Bone marrow (tissue), 2 donors: ENCODE measurements at regions not wholly inside any gene's neighbourhood (a gene's known extent, or its start where the extent isn't known, plus 50 kb on each side); places are given as distances from the start of the nearest gene placed in this dataset.

Experiments
- DNase-seq, 2 donors: peaks; one replicate each; lab custom pipeline; 2025; lab: John Stamatoyannopoulos, UW

DNA sequence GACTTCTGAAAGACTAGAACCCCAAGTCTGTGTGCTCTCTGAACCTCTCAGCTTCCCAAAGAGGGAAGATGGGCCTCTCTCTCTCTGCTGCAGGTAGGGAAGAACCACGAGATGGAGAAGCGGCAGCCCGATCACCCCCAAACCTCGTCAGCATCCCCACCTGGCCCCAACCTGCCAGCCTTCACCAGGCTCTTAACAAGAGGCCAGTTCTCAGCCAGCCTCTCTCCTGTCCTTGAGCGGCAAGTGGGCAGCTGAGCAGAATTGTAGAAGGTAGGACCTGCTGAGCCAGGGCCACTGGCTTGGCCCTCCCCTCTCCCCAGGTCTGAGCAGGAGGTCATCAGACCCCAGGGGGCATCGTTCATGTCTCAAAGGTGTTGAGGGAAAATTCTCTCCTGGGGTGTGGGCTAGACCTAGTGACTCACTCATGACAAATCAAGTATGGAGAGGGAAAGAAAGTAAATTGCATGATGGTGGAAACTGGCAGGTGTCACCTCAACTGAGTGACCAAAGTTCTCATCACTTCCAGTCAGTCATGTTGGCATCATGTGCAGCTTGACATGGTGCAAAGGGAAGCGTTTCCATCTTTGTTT, 92.0 kb upstream of the GPR26 start:
- DNase-seq = no peak

- DNase-seq = no peak
Observed at GRCh38 chr10:123575105-123575504, 91.0 kb upstream of the GPR26 start.

DNA sequence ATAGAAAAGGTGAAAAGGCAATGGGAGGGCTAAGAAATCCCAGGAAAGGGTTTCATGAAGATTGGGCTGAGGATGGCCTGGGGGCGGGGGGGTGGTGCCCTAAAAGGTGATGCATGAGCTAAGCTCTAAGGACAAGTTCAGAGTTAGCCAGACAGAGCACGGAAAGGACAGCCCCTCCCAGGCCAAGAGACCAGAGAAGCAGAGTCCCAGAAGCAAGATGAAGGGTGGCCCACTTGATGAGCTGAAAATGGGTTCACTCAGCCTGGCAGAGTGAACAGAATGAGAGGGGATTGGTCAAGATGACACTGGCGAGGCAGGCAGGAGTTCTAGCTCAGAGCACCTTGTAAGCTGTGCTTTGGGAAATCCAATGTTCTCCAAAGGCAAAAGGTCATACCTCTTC, 89.4 kb upstream of the GPR26 start:
- DNase-seq = no peak

DNA sequence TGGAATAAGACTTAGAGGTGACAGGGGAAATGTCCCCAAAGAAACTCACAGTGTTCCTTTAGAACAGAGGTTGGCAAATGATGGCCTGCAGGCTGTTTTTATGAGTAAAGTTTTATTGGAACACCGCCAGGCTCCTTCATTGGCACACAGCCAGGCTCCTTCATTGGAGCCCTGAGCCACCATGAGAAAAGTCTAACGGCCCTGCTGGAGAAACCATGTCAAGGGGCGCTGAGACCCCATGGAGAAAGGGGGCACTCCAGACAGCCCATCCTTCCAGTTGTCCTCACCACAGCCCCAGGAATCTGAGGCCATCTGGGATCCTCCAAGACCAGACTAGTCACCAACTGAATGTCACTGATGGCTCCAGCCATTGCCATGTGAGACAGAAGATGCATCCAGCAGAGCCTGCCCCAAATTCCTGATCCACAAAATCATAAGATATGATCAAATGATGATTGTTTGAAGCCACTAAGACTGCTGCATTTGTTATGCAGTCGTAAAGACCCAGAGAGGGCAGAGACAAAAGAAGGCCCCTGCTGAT, 88.2 kb upstream of the GPR26 start:
- no peak for DNase-seq

DNA sequence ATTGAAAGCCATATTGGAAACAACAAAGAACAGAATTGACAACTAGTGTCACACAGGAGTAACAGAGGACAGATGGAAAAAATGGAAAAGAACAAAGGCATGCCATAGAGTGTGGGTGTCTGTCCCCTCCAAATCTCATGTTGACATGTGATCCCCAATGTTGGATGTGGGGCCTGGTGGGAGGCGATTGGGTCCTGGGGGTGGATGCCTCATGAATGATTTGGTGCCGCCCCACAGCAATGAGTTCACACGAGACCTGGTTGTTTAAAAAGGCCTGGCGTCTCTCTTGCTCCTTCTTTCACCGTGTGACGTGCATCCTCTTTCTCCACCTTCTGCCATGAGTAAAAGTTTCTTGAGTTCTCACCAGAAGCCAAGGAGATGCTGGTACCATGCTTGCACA, 87.4 kb upstream of the GPR26 start:
- no peak for DNase-seq

GRCh38 chr10:123579675-123580074, 86.5 kb upstream of the GPR26 start:
- DNase-seq = no peak

DNA sequence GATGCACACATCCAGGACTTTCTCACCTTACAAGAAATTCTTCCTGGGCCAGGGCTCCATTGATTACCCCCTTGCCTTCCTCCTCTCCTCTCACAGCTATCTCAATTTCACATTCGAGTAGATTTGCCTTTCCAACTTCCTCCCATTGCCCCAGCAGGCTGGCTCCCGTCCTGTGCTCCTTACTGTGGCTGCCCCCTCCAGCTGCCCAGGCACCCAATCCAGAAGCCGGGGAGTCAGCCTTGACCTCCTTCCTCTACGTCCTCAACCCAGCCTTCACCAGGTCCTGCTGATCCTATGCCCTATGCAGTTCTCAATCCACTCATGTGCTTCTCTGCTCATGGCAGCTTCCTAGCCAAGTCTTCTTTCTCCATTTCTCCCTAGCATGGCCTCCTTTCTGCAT, 85.7 kb upstream of the GPR26 start:
- DNase-seq = no peak

GRCh38 chr10:123581656-123582055, 84.5 kb upstream of the GPR26 start:
- DNase-seq = no peak

GRCh38 chr10:123582084-123582989, 83.8 kb upstream of the GPR26 start:
- peak; percentile 11 to 31 for DNase-seq

GRCh38 chr10:123583639-123584418, 82.3 kb upstream of the GPR26 start:
- DNase-seq = peak in 1 of 2 donors; percentile 2

GRCh38 chr10:123584419-123584775, 81.8 kb upstream of the GPR26 start:
- no peak for DNase-seq

GRCh38 chr10:123585477-123586445, 80.4 kb upstream of the GPR26 start:
- DNase-seq = no peak

DNA sequence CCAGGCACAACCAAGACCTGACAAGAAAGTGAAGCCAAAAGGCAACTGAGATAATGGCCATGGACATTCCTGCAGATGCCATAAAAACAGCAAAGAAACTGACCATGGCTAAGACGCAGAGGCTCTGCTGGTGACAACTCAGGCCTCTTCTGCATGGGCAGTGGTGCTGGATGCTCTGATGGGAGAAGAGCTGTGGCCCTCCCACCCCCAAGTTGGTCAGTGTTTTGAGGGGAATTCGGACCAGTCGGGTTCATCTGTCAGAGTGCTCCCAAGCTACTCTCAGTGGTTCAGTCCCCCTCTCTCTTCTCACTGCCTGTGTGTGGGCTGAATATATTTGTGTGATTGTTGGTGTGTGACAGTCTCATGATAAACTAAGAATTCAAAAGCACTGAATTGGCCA, 79.0 kb upstream of the GPR26 start:
- DNase-seq = no peak

DNA sequence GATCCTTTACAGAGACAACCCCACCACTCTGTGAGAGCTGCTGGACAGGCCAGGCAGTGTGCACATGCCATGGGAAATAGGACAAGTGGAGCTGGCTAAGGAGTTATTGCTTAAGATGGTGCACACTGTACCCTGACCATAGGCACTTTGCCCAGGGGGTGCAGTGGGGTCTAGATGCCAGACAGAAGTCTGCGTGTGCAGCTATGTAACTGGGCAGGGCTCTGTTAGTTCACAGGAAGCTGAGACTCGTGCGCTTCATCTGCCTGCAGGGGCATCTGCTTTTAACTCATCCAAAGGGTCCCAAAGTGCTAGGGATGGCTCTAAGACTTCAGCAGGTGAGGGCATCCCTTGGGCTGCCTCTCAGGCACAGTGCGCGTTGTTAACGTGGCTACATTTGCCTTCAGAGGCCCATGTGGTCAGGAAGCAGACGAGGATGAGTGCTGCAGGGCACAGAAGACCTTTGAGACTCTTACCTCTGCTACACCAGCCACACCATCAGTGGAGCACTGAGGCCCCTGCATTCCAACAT, 77.7 kb upstream of the GPR26 start:
- no peak for DNase-seq

DNA sequence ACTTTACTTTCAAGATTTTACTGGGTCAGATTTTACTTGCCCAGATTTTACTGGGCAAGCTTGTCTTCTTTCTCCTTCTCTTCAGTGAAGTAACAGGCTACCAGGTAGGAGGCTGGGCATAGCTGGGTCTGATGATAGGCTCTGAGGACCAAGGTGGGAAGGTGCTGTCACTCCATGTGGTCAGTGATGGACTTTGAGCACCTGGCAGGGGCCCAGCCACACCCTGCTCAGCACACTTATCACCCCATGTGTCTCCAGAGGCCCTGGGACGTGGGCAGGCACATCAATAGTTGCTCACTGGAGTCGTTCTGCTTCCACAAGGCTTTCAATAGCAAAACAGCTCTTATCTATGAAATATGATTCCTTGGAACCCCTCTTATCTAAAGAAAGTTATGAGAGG, 70.5 kb upstream of the GPR26 start:
- no peak for DNase-seq

DNA sequence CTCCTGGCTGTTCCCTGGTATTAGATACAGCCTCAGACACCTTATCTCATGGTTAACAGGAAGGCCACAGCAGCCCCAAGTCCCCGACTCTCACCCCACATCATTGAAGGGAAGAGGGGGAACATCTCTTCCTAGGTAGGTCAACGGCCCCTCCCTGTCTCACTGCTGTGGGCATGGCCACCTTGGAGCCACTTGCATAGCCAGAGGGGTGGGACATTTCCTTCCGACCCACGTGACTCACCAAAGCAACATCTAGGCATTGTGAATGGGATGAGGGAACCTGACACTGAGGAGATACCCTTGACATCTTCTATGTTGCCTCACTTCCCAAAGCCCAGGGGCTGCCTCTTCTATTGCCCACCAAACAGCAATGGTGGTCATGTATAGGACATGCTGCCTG, 68.5 kb upstream of the GPR26 start:
- DNase-seq = no peak

DNA sequence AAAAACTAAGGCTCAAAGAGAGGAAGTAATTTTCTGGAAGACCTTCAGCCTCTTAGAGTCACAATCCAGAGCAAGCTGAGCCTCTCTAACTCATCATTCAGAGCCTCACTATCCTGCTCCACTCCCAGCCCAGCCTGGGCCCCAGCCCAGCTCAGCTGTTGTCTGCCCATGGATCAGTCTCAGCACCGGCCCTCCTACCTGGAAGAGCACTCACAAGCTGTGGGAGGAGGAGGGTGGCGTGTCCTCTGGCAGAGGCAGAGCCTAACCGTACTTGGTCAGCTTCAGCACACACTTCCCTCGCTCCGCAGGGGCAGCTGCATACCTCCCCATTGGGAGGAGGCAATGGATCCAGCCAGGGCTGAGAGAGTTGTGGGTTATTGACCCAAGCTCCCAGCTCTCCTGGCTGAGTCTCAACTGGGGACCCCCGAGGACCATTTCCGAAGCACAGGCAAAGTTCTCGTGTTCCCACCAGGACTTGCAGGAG, 66.7 kb upstream of the GPR26 start:
- no peak for DNase-seq

- DNase-seq = no peak
Observed at GRCh38 chr10:123600177-123600576, 66.0 kb upstream of the GPR26 start.

DNA sequence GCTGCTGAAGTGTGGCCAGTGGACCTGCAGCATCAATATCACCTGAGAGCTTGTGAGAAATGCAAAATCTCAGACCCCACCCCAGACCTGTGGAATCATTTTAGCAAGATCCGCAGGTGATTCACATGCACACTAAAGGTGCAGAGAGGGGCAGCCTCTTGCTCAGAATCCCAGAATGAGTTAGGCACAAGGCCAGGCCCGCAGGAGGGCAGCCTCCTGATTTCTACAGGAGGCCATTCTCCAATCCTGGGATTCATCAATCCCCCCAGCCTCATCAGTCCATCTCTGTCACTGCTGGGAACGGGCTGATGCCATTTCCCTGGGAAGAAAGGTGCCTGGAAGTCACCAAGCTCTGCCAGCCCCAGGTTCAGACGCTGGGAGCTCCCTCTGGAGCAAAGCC, 63.0 kb upstream of the GPR26 start:
- no peak for DNase-seq

DNA sequence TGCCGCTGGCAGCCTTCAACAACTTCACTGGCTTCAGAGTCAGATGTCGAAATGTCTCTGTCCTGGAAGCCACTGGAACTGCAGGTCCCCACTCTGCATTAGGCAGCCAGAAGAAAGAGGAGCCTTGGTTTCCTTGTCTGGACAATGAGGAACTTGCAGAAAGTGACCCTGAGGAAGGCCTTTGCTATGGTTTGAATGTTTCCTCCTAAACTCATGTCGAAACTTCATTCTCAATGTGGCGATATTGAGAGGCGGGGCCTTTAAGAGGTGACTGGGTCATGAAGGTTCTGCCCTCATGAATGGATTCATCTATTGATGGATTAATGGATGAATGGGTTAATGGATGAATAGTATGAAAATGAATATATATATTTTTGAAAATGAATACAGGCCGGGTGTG, 61.6 kb upstream of the GPR26 start:
- no peak for DNase-seq

- DNase-seq = no peak
Observed at GRCh38 chr10:123606006-123606405, 60.1 kb upstream of the GPR26 start.
